Mucosa of rectum (tissue), 2 donors: ENCODE measurements at regions not wholly inside any gene's neighbourhood (a gene's known extent, or its start where the extent isn't known, plus 50 kb on each side); places are given as distances from the start of the nearest gene placed in this dataset.

Experiments
- H3K27ac ChIP-seq, 2 donors: one replicate each; pipeline ENCODE4 v1.7.0; 2013; ENCODE audit warnings: inconsistent platforms in 2 of 2, low read depth in 2 of 2, low read length in 2 of 2
- H3K27me3 ChIP-seq, 2 donors: one replicate each; pipeline ENCODE4 v1.7.0; 2013; ENCODE audit warnings: low read length in 2 of 2; ENCODE audit not compliant: control insufficient read depth in 2 of 2, insufficient read depth in 2 of 2
- H3K36me3 ChIP-seq, 2 donors: one replicate each; pipeline ENCODE4 v1.7.0; 2013; ENCODE audit warnings: low read length in 2 of 2; ENCODE audit not compliant: control insufficient read depth in 2 of 2, insufficient read depth in 2 of 2
- H3K4me1 ChIP-seq, 2 donors: one replicate each; pipeline ENCODE4 v1.7.0; 2013; ENCODE audit warnings: low read length in 2 of 2, mild to moderate bottlenecking in 1 of 2; ENCODE audit not compliant: control insufficient read depth in 2 of 2, insufficient read depth in 2 of 2
- H3K4me3 ChIP-seq, 2 donors: one replicate each; pipeline ENCODE4 v1.7.0; 2013; ENCODE audit warnings: low read length in 2 of 2
- H3K9ac ChIP-seq, 2 donors: one replicate each; pipeline ENCODE4 v1.7.0; 2013; ENCODE audit warnings: low read length in 2 of 2, low read depth in 1 of 2, mild to moderate bottlenecking in 1 of 2
- H3K9me3 ChIP-seq, 2 donors: one replicate each; pipeline ENCODE4 v1.7.0; 2013; ENCODE audit warnings: low read length in 2 of 2; ENCODE audit not compliant: control insufficient read depth in 2 of 2
- donor health status: healthy.
- donor health status: Normal muscosa, but diverticular disease.

DNA sequence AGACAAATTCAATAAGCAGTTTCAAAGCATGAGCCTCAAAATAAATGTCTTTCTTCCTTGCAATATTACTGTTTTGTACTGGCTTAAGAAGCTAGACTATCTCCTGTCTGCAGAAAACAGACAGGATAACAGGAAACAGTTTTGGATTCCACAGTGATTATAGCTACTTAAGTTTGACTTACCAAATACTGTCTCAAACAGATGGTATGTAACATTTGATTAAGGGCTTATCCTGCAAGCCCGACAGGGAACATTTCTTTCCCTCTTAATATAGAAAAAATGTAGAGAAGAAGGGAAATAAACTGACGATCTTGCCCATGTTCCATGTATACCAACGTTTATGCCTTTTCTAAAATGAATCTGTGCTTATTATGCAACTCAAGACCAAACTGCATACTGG, 179.9 kb upstream of the EEA1 start:
- H3K9me3 ChIP-seq: no peaks in the 10 kb centered on the region
- no peaks in the 10 kb centered on the region for H3K27me3 ChIP-seq
- H3K36me3 ChIP-seq: no peaks in the 10 kb centered on the region
- no peak overlapping the region for H3K27ac ChIP-seq
- H3K9ac ChIP-seq: no peak overlapping the region
- no peaks in the 10 kb centered on the region for H3K4me1 ChIP-seq
- no peak overlapping the region for H3K4me3 ChIP-seq

- Histone ChIP-seq H3K9ac (no peak overlapping the region), H3K4me1 (no peaks in the 10 kb centered on the region), H3K27ac (no peak overlapping the region), H3K9me3 (no peaks in the 10 kb centered on the region), H3K36me3 (no peaks in the 10 kb centered on the region), H3K27me3 (no peaks in the 10 kb centered on the region), H3K4me3 (no peak overlapping the region)
Observed at GRCh38 chr12:93109551-93110203, 180.6 kb upstream of the EEA1 start.

- Histone ChIP-seq H3K36me3 (no peaks in the 10 kb centered on the region), H3K27me3 (no peaks in the 10 kb centered on the region), H3K4me3 (no peak overlapping the region), H3K27ac (no peak overlapping the region), H3K4me1 (peaks cover 0 to 7% of the 10 kb centered on the region in 2 donors), H3K9ac (no peak overlapping the region), H3K9me3 (no peaks in the 10 kb centered on the region)
Observed at GRCh38 chr12:93111773-93112172, 182.7 kb upstream of the EEA1 start.

DNA sequence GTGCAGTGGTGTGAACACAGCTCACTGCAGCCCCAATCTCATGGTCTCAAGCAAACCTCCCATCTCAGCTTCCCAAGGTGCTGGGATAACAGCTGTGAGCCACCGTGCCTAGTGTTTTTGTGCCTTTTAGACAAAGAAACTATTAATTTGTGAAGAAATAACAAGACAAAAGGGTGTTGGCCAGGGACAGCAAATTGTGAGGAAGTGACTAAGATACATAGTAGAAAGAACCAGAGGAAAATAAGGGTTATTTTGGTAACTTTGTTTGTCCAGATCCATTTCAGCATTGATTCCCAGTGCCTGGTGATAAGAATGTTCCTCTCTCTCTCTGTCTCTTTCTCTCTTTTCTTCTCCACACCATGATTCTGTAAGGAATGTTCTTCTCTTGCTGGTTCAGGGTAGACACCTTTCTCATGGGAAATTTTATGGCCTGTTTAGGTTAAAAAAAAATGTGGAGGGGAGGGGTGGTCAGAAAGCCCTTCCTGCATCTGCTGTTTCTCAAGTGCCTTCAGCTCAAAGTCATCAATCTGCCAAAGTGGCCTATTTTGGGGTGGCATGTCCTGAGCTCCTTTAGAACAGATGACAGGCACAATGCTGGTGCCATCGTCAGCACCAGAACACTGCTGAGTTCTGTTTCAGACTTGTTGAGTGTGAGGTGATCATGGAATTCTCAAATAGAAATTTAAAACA, 184.4 kb upstream of the EEA1 start:
- H3K36me3 ChIP-seq: no peaks in the 10 kb centered on the region
- peaks cover 0 to 7% of the 10 kb centered on the region in 2 donors for H3K4me1 ChIP-seq
- H3K9ac ChIP-seq: no peak overlapping the region
- no peaks in the 10 kb centered on the region for H3K27me3 ChIP-seq
- H3K4me3 ChIP-seq: no peak overlapping the region
- no peak overlapping the region for H3K27ac ChIP-seq
- H3K9me3 ChIP-seq: no peaks in the 10 kb centered on the region

GRCh38 chr12:93115198-93115601, 186.1 kb upstream of the EEA1 start:
- no peak overlapping the region for H3K9ac ChIP-seq
- H3K27me3 ChIP-seq: no peaks in the 10 kb centered on the region
- H3K4me3 ChIP-seq: no peak overlapping the region
- peak overlapping the region in 1 of 2 donors; percentile 10 for H3K27ac ChIP-seq
- no peaks in the 10 kb centered on the region for H3K36me3 ChIP-seq
- no peaks in the 10 kb centered on the region for H3K9me3 ChIP-seq
- peaks cover 0 to 7% of the 10 kb centered on the region in 2 donors for H3K4me1 ChIP-seq

GRCh38 chr12:93115646-93116045, 186.6 kb upstream of the EEA1 start:
- no peak overlapping the region for H3K27ac ChIP-seq
- peaks cover 0 to 7% of the 10 kb centered on the region in 2 donors for H3K4me1 ChIP-seq
- no peak overlapping the region for H3K9ac ChIP-seq
- H3K9me3 ChIP-seq: no peaks in the 10 kb centered on the region
- no peak overlapping the region for H3K4me3 ChIP-seq
- no peaks in the 10 kb centered on the region for H3K36me3 ChIP-seq
- H3K27me3 ChIP-seq: no peaks in the 10 kb centered on the region

- H3K36me3 ChIP-seq: no peaks in the 10 kb centered on the region
- H3K4me3 ChIP-seq: no peak overlapping the region
- H3K4me1 ChIP-seq: peaks cover 0 to 7% of the 10 kb centered on the region in 2 donors
- H3K9me3 ChIP-seq: no peaks in the 10 kb centered on the region
- no peaks in the 10 kb centered on the region for H3K27me3 ChIP-seq
- no peak overlapping the region for H3K9ac ChIP-seq
- no peak overlapping the region for H3K27ac ChIP-seq
Observed at GRCh38 chr12:93116632-93117031, 187.5 kb upstream of the EEA1 start.

- Histone ChIP-seq H3K4me3 (no peak overlapping the region), H3K9ac (no peak overlapping the region), H3K27me3 (no peaks in the 10 kb centered on the region), H3K36me3 (no peaks in the 10 kb centered on the region), H3K9me3 (no peaks in the 10 kb centered on the region), H3K4me1 (peaks cover 0 to 4% of the 10 kb centered on the region in 2 donors), H3K27ac (no peak overlapping the region)
Observed at GRCh38 chr12:93121729-93122488, 192.8 kb upstream of the EEA1 start.

- no peaks in the 10 kb centered on the region for H3K27me3 ChIP-seq
- no peak overlapping the region for H3K27ac ChIP-seq
- H3K36me3 ChIP-seq: no peaks in the 10 kb centered on the region
- no peak overlapping the region for H3K4me3 ChIP-seq
- peaks cover 3 to 4% of the 10 kb centered on the region in 2 donors for H3K4me1 ChIP-seq
- no peak overlapping the region for H3K9ac ChIP-seq
- no peaks in the 10 kb centered on the region for H3K9me3 ChIP-seq
Observed at GRCh38 chr12:93122569-93123091, 193.5 kb upstream of the EEA1 start.

GRCh38 chr12:93125126-93125525, 196.0 kb upstream of the EEA1 start:
- Histone ChIP-seq H3K36me3 (no peaks in the 10 kb centered on the region), H3K27ac (no peak overlapping the region), H3K4me1 (peaks cover 4% of the 10 kb centered on the region in 2 donors), H3K4me3 (no peak overlapping the region), H3K9ac (no peak overlapping the region), H3K9me3 (no peaks in the 10 kb centered on the region), H3K27me3 (no peaks in the 10 kb centered on the region)
